ENCODE measurements at regions not wholly inside any gene's neighbourhood (a gene's known extent, or its start where the extent isn't known, plus 50 kb on each side); places are given as distances from the start of the nearest gene placed in this dataset.

DNA sequence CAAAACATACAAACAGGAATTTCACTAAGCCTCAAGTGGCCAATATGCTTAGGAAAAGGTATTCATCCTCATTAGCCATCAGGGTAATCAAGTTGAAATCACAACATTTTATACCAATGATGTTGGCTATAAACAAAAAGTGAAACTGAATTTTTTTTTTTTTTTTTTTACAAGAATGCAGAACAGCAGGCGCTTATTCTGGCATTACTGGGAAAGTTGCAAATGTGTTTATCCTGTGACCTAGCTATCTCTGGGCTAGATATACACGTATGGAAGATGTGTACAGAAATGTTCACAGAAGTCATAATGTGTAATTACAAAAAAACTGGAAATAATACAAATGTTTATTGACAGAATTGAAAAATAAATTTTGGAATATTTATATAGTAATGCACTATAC is 1430.4 kb upstream of the TENM3 start:
- TF ChIP-seq CTCF (IDR thresholded peaks at IDR 0.05) (no peak), POLR2A (IDR thresholded peaks at IDR 0.05) (no peak)
